GM19467 (cell line): ENCODE measurements at regions not wholly inside any gene's neighbourhood (a gene's known extent, or its start where the extent isn't known, plus 50 kb on each side); places are given as distances from the start of the nearest gene placed in this dataset.

Experiments used
- ATAC-seq: cut with Tn5 transposase; IDR thresholded peaks from one replicate; pipeline ENCODE4 v1.9.1; 2021; ENCODE audit warnings: mild to moderate bottlenecking, moderate library complexity; ENCODE audit not compliant: unreplicated experiment

- ATAC-seq, result no peak
Measured at GRCh38 chr1:69126796-69127195, 440.9 kb upstream of the LRRC7 start.

GRCh38 chr1:69128204-69128603 is 439.5 kb upstream of the LRRC7 start:
- ATAC-seq, result no peak

GRCh38 chr1:69129538-69129937 is 438.2 kb upstream of the LRRC7 start:
- no peak for ATAC-seq

- ATAC-seq, result no peak
Measured at GRCh38 chr1:69138172-69138571, 429.6 kb upstream of the LRRC7 start.

- no peak for ATAC-seq
Measured at GRCh38 chr1:69139007-69139406, 428.7 kb upstream of the LRRC7 start.

GRCh38 chr1:69146303-69146702 is 421.4 kb upstream of the LRRC7 start:
- ATAC-seq, result no peak

- ATAC-seq, result no peak
Measured at GRCh38 chr1:69148731-69149130, 419.0 kb upstream of the LRRC7 start.

GRCh38 chr1:69157046-69157756 is 410.5 kb upstream of the LRRC7 start:
- ATAC-seq, result no peak

GRCh38 chr1:69163241-69163640 is 404.5 kb upstream of the LRRC7 start:
- no peak for ATAC-seq

- no peak for ATAC-seq
Measured at GRCh38 chr1:69163779-69164178, 403.9 kb upstream of the LRRC7 start.

GRCh38 chr1:69167876-69168275 is 399.8 kb upstream of the LRRC7 start:
- ATAC-seq, result no peak

GRCh38 chr1:69171248-69171647 is 396.5 kb upstream of the LRRC7 start:
- no peak for ATAC-seq

GRCh38 chr1:69172003-69173000 is 395.4 kb upstream of the LRRC7 start:
- no peak for ATAC-seq

- no peak for ATAC-seq
Measured at GRCh38 chr1:69175053-69175452, 392.7 kb upstream of the LRRC7 start.

- ATAC-seq, result no peak
Measured at GRCh38 chr1:69180358-69180757, 387.4 kb upstream of the LRRC7 start.

- no peak for ATAC-seq
Measured at GRCh38 chr1:69185378-69185777, 382.3 kb upstream of the LRRC7 start.

- ATAC-seq, result no peak
Measured at GRCh38 chr1:69191335-69191734, 376.4 kb upstream of the LRRC7 start.

GRCh38 chr1:69195136-69195535 is 372.6 kb upstream of the LRRC7 start:
- no peak for ATAC-seq

- ATAC-seq, result no peak
Measured at GRCh38 chr1:69196071-69196470, 371.7 kb upstream of the LRRC7 start.

- ATAC-seq, result no peak
Measured at GRCh38 chr1:69197816-69198215, 369.9 kb upstream of the LRRC7 start.

GRCh38 chr1:69201716-69202115 is 366.0 kb upstream of the LRRC7 start:
- no peak for ATAC-seq

GRCh38 chr1:69203166-69203565 is 364.6 kb upstream of the LRRC7 start:
- ATAC-seq, result no peak
